IMR-90 (cell line): ENCODE measurements at regions not wholly inside any gene's neighbourhood (a gene's known extent, or its start where the extent isn't known, plus 50 kb on each side); places are given as distances from the start of the nearest gene placed in this dataset.

ENCODE experiments used
- ATAC-seq: fragments of 200-7000 bp; cut with Tn5 transposase; 2 replicates; pipeline ENCODE4 v1.9.1; 2020; ENCODE audit warnings: low read depth, mild to moderate bottlenecking, moderate library complexity
- BruUV-seq: library from RNA; stranded (reverse); fragments of 400-500 nt; replicated peaks from 2 replicates; lab custom pipeline; 2021; lab: Mats Ljungman, UMichigan
- CTCF ChIA-PET: fragments of 300-600 bp; formaldehyde crosslinking; extraction: SDS; loops from one replicate; lab custom pipeline; 2021; ENCODE audit warnings: antibody characterized with exemption; lab: Yijun Ruan, JAX
- POLR2A ChIA-PET: fragments of 300-600 bp; sonication (Branson Sonifier 250); formaldehyde crosslinking; loops from one replicate; lab custom pipeline; 2022; ENCODE audit warnings: antibody characterized with exemption; ENCODE audit not compliant: unreplicated experiment; lab: Charles Lee
- DNase-seq: peaks from one replicate; pipeline ENCODE4 v3.0.0; 2013
- H2AFZ ChIP-seq: replicated peaks from 2 replicates; pipeline ENCODE3; 2013; ENCODE audit warnings: low read length, mild to moderate bottlenecking; ENCODE audit not compliant: poor library complexity
- H2AK5ac ChIP-seq: 2 replicates; pipeline ENCODE4 v1.6.1; 2013; ENCODE audit warnings: low read depth, low read length, inconsistent platforms
- H2AK9ac ChIP-seq: replicated peaks from 2 replicates; pipeline ENCODE3; 2013; ENCODE audit warnings: mild to moderate bottlenecking, low read depth, low read length, moderate library complexity; ENCODE audit not compliant: poor library complexity
- H2BK120ac ChIP-seq: 2 replicates; pipeline ENCODE4 v1.6.1; 2013; ENCODE audit warnings: low read depth, low read length, inconsistent platforms
- H2BK15ac ChIP-seq: 3 replicates; pipeline ENCODE4 v1.6.1; 2013; ENCODE audit warnings: low read depth, low read length, inconsistent platforms
- H2BK20ac ChIP-seq: 2 replicates; pipeline ENCODE4 v1.6.1; 2013; ENCODE audit warnings: low read depth, mild to moderate bottlenecking, inconsistent platforms, low read length, moderate library complexity
- H2BK5ac ChIP-seq: 2 replicates; pipeline ENCODE4 v1.6.1; 2013; ENCODE audit warnings: mild to moderate bottlenecking, low read depth, low read length, inconsistent platforms; ENCODE audit not compliant: poor library complexity, severe bottlenecking
- H3K14ac ChIP-seq: replicated peaks from 2 replicates; pipeline ENCODE4 v1.6.1; 2013; ENCODE audit warnings: low read depth, low read length, inconsistent platforms
- H3K18ac ChIP-seq: 2 replicates; pipeline ENCODE4 v1.6.1; 2013; ENCODE audit warnings: low read depth, low read length, control low read depth
- H3K23ac ChIP-seq: 2 replicates; pipeline ENCODE4 v1.6.1; 2013; ENCODE audit warnings: low read depth, low read length, inconsistent platforms
- H3K27ac ChIP-seq: 2 replicates; pipeline ENCODE4 v1.5.1; 2013; ENCODE audit warnings: mild to moderate bottlenecking, control low read depth, low read length; ENCODE audit not compliant: insufficient read depth
- H3K27me3 ChIP-seq: 2 replicates; pipeline ENCODE4 v1.6.1; 2013; ENCODE audit warnings: low read length; ENCODE audit not compliant: control insufficient read depth, insufficient read depth
- H3K36me3 ChIP-seq: 2 replicates; pipeline ENCODE4 v1.6.1; 2013; ENCODE audit warnings: low read length, mixed read lengths; ENCODE audit not compliant: control insufficient read depth, insufficient read depth
- H3K4ac ChIP-seq: 2 replicates; pipeline ENCODE4 v1.6.1; 2013; ENCODE audit warnings: low read depth, low read length, inconsistent platforms
- H3K4me1 ChIP-seq: 2 replicates; pipeline ENCODE4 v1.6.1; 2013; ENCODE audit warnings: low read length, mixed read lengths; ENCODE audit not compliant: control insufficient read depth, insufficient read depth
- H3K4me2 ChIP-seq: 2 replicates; pipeline ENCODE4 v1.6.1; 2013; ENCODE audit warnings: low read depth, mild to moderate bottlenecking, control low read depth, low read length, moderate library complexity
- H3K4me3 ChIP-seq: 2 replicates; pipeline ENCODE4 v1.5.1; 2013; ENCODE audit warnings: low read depth, mild to moderate bottlenecking, control low read depth, low read length, moderate library complexity; ENCODE audit not compliant: insufficient read depth
- H3K56ac ChIP-seq: 2 replicates; pipeline ENCODE4 v1.6.1; 2013; ENCODE audit warnings: low read length, inconsistent platforms; ENCODE audit not compliant: insufficient read depth; ENCODE audit errors: extremely low read depth
- H3K79me1 ChIP-seq, 2 experiments: 2 replicates each; pipeline ENCODE4 v1.6.1; 2013; ENCODE audit warnings: low read length in 2 of 2, inconsistent platforms in 1 of 2, low read depth in 1 of 2
- H3K9ac ChIP-seq: 2 replicates; pipeline ENCODE4 v1.6.1; 2013; ENCODE audit warnings: low read depth, low read length, control low read depth
- H3K9me1 ChIP-seq: 2 replicates; pipeline ENCODE4 v1.6.1; 2013; ENCODE audit warnings: low read length, inconsistent platforms; ENCODE audit not compliant: insufficient read depth
- H3K9me3 ChIP-seq: 2 replicates; pipeline ENCODE4 v1.6.1; 2013; ENCODE audit warnings: low read length; ENCODE audit not compliant: control insufficient read depth, insufficient read depth
- H4K20me1 ChIP-seq: 2 replicates; pipeline ENCODE4 v1.6.1; 2013; ENCODE audit warnings: low read length, inconsistent platforms; ENCODE audit not compliant: insufficient read depth
- H4K5ac ChIP-seq: 2 replicates; pipeline ENCODE4 v1.6.1; 2013; ENCODE audit warnings: mild to moderate bottlenecking, low read depth, low read length, control low read depth
- H4K8ac ChIP-seq, 2 experiments: 2 replicates each; pipeline ENCODE4 v1.6.1; 2013; ENCODE audit warnings: low read depth in 2 of 2, low read length in 2 of 2, control low read depth in 1 of 2, inconsistent platforms in 1 of 2
- H4K91ac ChIP-seq: 2 replicates; pipeline ENCODE4 v1.6.1; 2013; ENCODE audit warnings: low read depth, low read length, inconsistent platforms; ENCODE audit not compliant: insufficient read depth
- BHLHE40 ChIP-seq: fragments of 150-350 bp; IDR thresholded peaks from 2 replicates; pipeline ENCODE4 v1.6.1; 2016; ENCODE audit warnings: mild to moderate bottlenecking, low read depth, low read length
- CHD1 ChIP-seq: IDR thresholded peaks from 2 replicates; pipeline ENCODE4 v1.6.1; 2012; ENCODE audit warnings: low read depth, low read length, improper control_type of control experiment
- FOS ChIP-seq: fragments of 150-350 bp; IDR thresholded peaks from 2 replicates; pipeline ENCODE4 v1.6.1; 2016; ENCODE audit warnings: low read depth, low read length
- MAFK ChIP-seq: IDR thresholded peaks from 2 replicates; pipeline ENCODE4 v1.6.1; 2012; ENCODE audit warnings: low read depth, low read length, improper control_type of control experiment
- POLR2A ChIP-seq: IDR thresholded peaks from 2 replicates; pipeline ENCODE4 v1.6.1; 2012; ENCODE audit warnings: mild to moderate bottlenecking, low read depth, low read length
- RCOR1 ChIP-seq: IDR thresholded peaks from 2 replicates; pipeline ENCODE4 v1.6.1; 2012; ENCODE audit warnings: mild to moderate bottlenecking, low read length, improper control_type of control experiment; ENCODE audit not compliant: insufficient replicate concordance
- SMC3 ChIP-seq: fragments of 150-350 bp; IDR thresholded peaks from 2 replicates; pipeline ENCODE4 v1.6.1; 2016; ENCODE audit warnings: low read depth, mild to moderate bottlenecking, antibody characterized with exemption, low read length, moderate library complexity
- WGBS, 2 experiments: methylation state at CpG; one replicate each; pipeline versions ENCODE4 v1.1.5 to v1.1.7; 2013; ENCODE audit warnings: missing lambda C conversion rate in 2 of 2; ENCODE audit not compliant: insufficient read length in 1 of 2; ENCODE audit errors: extremely low coverage in 2 of 2; 5-methylcytosine and 5-hydroxymethylcytosine counted together
- dilution Hi-C: fragments of 300-500 bp; cut with HindIII; formaldehyde crosslinking; loops from one replicate; pipeline ENCODE4 v1.14.3; 2018; ENCODE audit warnings: low sequenced_read_pairs; ENCODE audit not compliant: unreplicated experiment
- in situ Hi-C: fragments of 300-500 bp; cut with MboI; formaldehyde crosslinking; loops from 3 replicates; pipeline ENCODE4 v1.14.3; 2019; ENCODE audit warnings: low sequenced_read_pairs, inconsistent platforms, mixed read lengths
- intact Hi-C: fragments of 100-400 bp; cut with micrococcal nuclease; formaldehyde crosslinking; loops from 2 replicates; pipeline ENCODE4 v1.10.0; 2022
- TF ChIP-seq, protein P1 (sequence below): fragments of 150-350 bp; IDR thresholded peaks from 2 replicates; pipeline ENCODE4 v1.6.1; 2017; ENCODE audit warnings: mild to moderate bottlenecking, antibody characterized with exemption, low read length, low read depth

DNA sequence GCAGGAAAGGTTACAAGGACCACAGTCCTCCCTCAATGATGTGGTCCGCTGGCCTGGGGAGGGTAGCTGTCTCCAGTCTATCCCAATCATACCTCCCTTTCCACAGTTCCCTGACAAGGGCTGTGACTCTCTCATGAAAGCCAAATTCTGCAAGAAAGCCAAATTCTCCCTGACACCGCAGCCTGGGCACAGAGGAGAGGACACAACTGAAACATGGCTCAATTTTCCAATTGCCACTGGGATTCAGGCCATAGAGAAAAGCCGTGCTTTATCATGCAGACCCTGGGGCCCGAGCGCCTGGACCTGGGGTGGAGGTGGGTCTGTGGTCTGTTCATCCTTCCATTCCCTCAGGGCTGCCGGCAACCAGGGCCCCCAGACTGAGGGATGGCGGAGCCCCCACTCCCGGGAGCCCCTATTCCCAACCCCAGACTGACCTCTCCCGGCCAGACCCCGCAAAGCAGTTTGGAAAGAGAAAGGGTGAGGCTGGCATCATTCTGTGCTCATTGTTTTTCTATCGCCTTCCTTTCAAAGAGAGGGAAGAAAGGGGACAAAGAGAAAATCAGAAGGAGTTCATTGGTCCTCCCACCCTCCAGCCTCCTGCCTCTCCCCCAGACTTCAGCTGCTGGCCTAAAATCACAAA, 239.5 kb downstream of the BUD13 start:
- ChIA-PET POLR2A (no interaction called here), CTCF (no interaction called here)
- BruUV-seq, result no TSS peak
- Histone ChIP-seq H4K5ac (no peak overlapping the region), H3K4me1 (no peaks in the 10 kb centered on the region), H2AK5ac (no peak overlapping the region), H3K4me2 (no peak overlapping the region), H3K18ac (no peak overlapping the region), H3K56ac (no peak overlapping the region), H3K27me3 (peaks cover 8% of the 10 kb centered on the region), H3K4ac (no peak overlapping the region), H2AFZ (no peak overlapping the region), H3K14ac (no peak overlapping the region), H2BK15ac (no peak overlapping the region), H3K9me1 (no peaks in the 10 kb centered on the region), H3K9me3 (no peaks in the 10 kb centered on the region), H2BK20ac (no peak overlapping the region), H4K8ac (no peak overlapping the region), H2AK9ac (no peak overlapping the region), H4K20me1 (no peaks in the 10 kb centered on the region; the same call in 1 of the 2 replicates), H2BK120ac (no peak overlapping the region), H3K9ac (no peak overlapping the region), H3K27ac (no peak overlapping the region), H3K79me1 (no peaks in the 10 kb centered on the region), H4K91ac (no peak overlapping the region), H3K23ac (no peak overlapping the region), H3K36me3 (no peaks in the 10 kb centered on the region), H3K4me3 (no peak overlapping the region), H2BK5ac (no peak overlapping the region)
- dilution Hi-C loops (no loop called here), intact Hi-C loops (no loop called here), in situ Hi-C loops (no loop called here)
- TF ChIP-seq FOS (no peak), RCOR1 (no peak), MAFK (no peak), POLR2A (no peak), SMC3 (no peak), CHD1 (no peak), BHLHE40 (no peak)
- TF ChIP-seq, protein P1, sequence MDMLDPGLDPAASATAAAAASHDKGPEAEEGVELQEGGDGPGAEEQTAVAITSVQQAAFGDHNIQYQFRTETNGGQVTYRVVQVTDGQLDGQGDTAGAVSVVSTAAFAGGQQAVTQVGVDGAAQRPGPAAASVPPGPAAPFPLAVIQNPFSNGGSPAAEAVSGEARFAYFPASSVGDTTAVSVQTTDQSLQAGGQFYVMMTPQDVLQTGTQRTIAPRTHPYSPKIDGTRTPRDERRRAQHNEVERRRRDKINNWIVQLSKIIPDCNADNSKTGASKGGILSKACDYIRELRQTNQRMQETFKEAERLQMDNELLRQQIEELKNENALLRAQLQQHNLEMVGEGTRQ, result no peak
- ATAC-seq, result no peak
- WGBS, 2 experiments, result no CpG with 5 or more reads among the region's 11 CpGs
- DNase-seq, result no peak
